ENCODE measurements at regions not wholly inside any gene's neighbourhood (a gene's known extent, or its start where the extent isn't known, plus 50 kb on each side); places are given as distances from the start of the nearest gene placed in this dataset.
A peak's percentile ranks its signal among the peaks of the same experiment; 100 is the strongest.

GRCh38 chr2:136253288-136254004, 135.5 kb upstream of the CXCR4 start:
- DNase-seq (ENCODE audit: low spot score in 2 of 2): peak in 1 of 2 donors; percentile 32
- H3K27me3 ChIP-seq: no peaks in the 10 kb centered on the region
- no peaks in the 10 kb centered on the region for H3K9me3 ChIP-seq
- no peak for TF ChIP-seq POLR2A (IDR thresholded peaks at IDR 0.05)
- peak in 1 of 2 donors; percentile 51 for TF ChIP-seq EP300 (IDR thresholded peaks at IDR 0.05)
- H3K36me3 ChIP-seq: no peaks in the 10 kb centered on the region
- 82 to 87% methylated on average over 6 of the region's 6 CpGs for WGBS, 2 donors
- H3K27ac ChIP-seq: peak overlapping the region in 1 of 4 donors; percentile 17
- peaks cover 0 to 8% (median 0%) of the 10 kb centered on the region in 4 donors for H3K4me1 ChIP-seq
- H3K4me3 ChIP-seq: no peak overlapping the region

- no peaks in the 10 kb centered on the region for H3K9me3 ChIP-seq
- no peak overlapping the region for H3K27ac ChIP-seq
- TF ChIP-seq EP300 (IDR thresholded peaks at IDR 0.05): no peak
- TF ChIP-seq POLR2A (IDR thresholded peaks at IDR 0.05): no peak
- no peak for TF ChIP-seq CTCF (IDR thresholded peaks at IDR 0.05)
- H3K4me1 ChIP-seq: peaks cover 0 to 11% (median 0%) of the 10 kb centered on the region in 4 donors
- no peak for DNase-seq (ENCODE audit: low spot score in 2 of 2)
- H3K36me3 ChIP-seq: no peaks in the 10 kb centered on the region
- WGBS, 2 donors: 53 to 58% methylated on average over 5 of the region's 5 CpGs
- no peak overlapping the region for H3K4me3 ChIP-seq
- no peaks in the 10 kb centered on the region for H3K27me3 ChIP-seq
Observed at GRCh38 chr2:136251885-136252585, 134.1 kb upstream of the CXCR4 start.

- no peak for DNase-seq (ENCODE audit: low spot score in 2 of 2)
- Histone ChIP-seq H3K36me3 (no peaks in the 10 kb centered on the region), H3K27ac (no peak overlapping the region), H3K4me3 (no peak overlapping the region), H3K9me3 (no peaks in the 10 kb centered on the region), H3K27me3 (no peaks in the 10 kb centered on the region), H3K4me1 (peaks cover 0 to 11% (median 0%) of the 10 kb centered on the region in 4 donors)
- no peak for TF ChIP-seq POLR2A (IDR thresholded peaks at IDR 0.05)
- TF ChIP-seq CTCF (IDR thresholded peaks at IDR 0.05): no peak
- no peak for TF ChIP-seq EP300 (IDR thresholded peaks at IDR 0.05)
- 50 to 52% methylated on average over 5 of the region's 5 CpGs for WGBS, 2 donors
Observed at GRCh38 chr2:136251197-136251884, 133.4 kb upstream of the CXCR4 start.

GRCh38 chr2:136250131-136250530, 132.2 kb upstream of the CXCR4 start:
- no peak for TF ChIP-seq CTCF (IDR thresholded peaks at IDR 0.05)
- no peak for TF ChIP-seq EP300 (IDR thresholded peaks at IDR 0.05)
- TF ChIP-seq POLR2A (IDR thresholded peaks at IDR 0.05): no peak
- no peak for DNase-seq (ENCODE audit: low spot score in 2 of 2)
- Histone ChIP-seq H3K4me3 (no peak overlapping the region), H3K4me1 (peaks cover 0 to 15% (median 0%) of the 10 kb centered on the region in 4 donors), H3K27me3 (no peaks in the 10 kb centered on the region), H3K27ac (no peak overlapping the region), H3K36me3 (no peaks in the 10 kb centered on the region), H3K9me3 (no peaks in the 10 kb centered on the region)
- WGBS, 2 donors: 46 to 68% methylated on average over 3 of the region's 3 CpGs

GRCh38 chr2:136248907-136249306, 131.0 kb upstream of the CXCR4 start:
- 75 to 90% methylated on average over 2 of the region's 2 CpGs for WGBS, 2 donors
- H3K27ac ChIP-seq: no peak overlapping the region

More at GRCh38 chr2:136248907-136249306, 131.0 kb upstream of the CXCR4 start:
- H3K9me3 ChIP-seq: no peaks in the 10 kb centered on the region
- no peaks in the 10 kb centered on the region for H3K36me3 ChIP-seq
- no peak for DNase-seq (ENCODE audit: low spot score in 2 of 2)
- no peak for TF ChIP-seq CTCF (IDR thresholded peaks at IDR 0.05)
- H3K4me3 ChIP-seq: no peak overlapping the region
- no peaks in the 10 kb centered on the region for H3K27me3 ChIP-seq
- peaks cover 0 to 15% (median 0%) of the 10 kb centered on the region in 4 donors for H3K4me1 ChIP-seq

Data from tibial nerve (tissue), 4 donors.